Activated CD8-positive, alpha-beta memory T cell treated with anti-CD3 and anti-CD28 coated beads for 1 hour (primary cell): ENCODE measurements at regions not wholly inside any gene's neighbourhood (a gene's known extent, or its start where the extent isn't known, plus 50 kb on each side); places are given as distances from the start of the nearest gene placed in this dataset.
"Not testable (repeated sequence)": the region's sequence is repeated elsewhere in the genome, so short reads cannot be mapped to it uniquely, and the experiment has no call there.

Experiments used
- DNase-seq, 2 donors: peaks; one replicate each; pipeline ENCODE4 v3.0.0-alpha.2; 2020; ENCODE audit warnings: low read depth in 1 of 2; ENCODE audit errors: extremely low read depth in 1 of 2

GRCh38 chr6:27807441-27808241 is 104.6 kb downstream of the OR2B2 start:
- DNase-seq: not testable (repeated sequence)

GRCh38 chr6:27806981-27807440 is 105.2 kb downstream of the OR2B2 start:
- DNase-seq: no peak

GRCh38 chr6:27805347-27805746 is 106.8 kb downstream of the OR2B2 start:
- no peak for DNase-seq

GRCh38 chr6:27804851-27805250 is 107.3 kb downstream of the OR2B2 start:
- DNase-seq: no peak

- no peak for DNase-seq
Measured at GRCh38 chr6:27800731-27801373, 111.3 kb downstream of the OR2B2 start.

- no peak for DNase-seq
Measured at GRCh38 chr6:27797960-27798359, 114.2 kb downstream of the OR2B2 start.

GRCh38 chr6:27796736-27797481 is 115.3 kb downstream of the OR2B2 start:
- DNase-seq: not testable (repeated sequence)

- peak in 1 of 2 donors; percentile 16 for DNase-seq
Measured at GRCh38 chr6:27795697-27796494, 116.3 kb downstream of the OR2B2 start.

GRCh38 chr6:27791182-27791943 is 120.8 kb downstream of the OR2B2 start:
- DNase-seq: no peak

- not testable (repeated sequence) for DNase-seq
Measured at GRCh38 chr6:27788376-27788775, 123.8 kb downstream of the OR2B2 start.

- DNase-seq: no peak
Measured at GRCh38 chr6:27786048-27786447, 126.1 kb downstream of the OR2B2 start.

GRCh38 chr6:27785294-27785693 is 126.9 kb downstream of the OR2B2 start:
- no peak for DNase-seq

GRCh38 chr6:27782748-27783147 is 129.4 kb downstream of the OR2B2 start:
- DNase-seq: no peak

- DNase-seq: no peak
Measured at GRCh38 chr6:27778625-27779417, 133.4 kb downstream of the OR2B2 start.

- no peak for DNase-seq
Measured at GRCh38 chr6:27777614-27778355, 134.4 kb downstream of the OR2B2 start.

- no peak for DNase-seq
Measured at GRCh38 chr6:27777126-27777525, 135.1 kb downstream of the OR2B2 start.

GRCh38 chr6:27776504-27776903 is 135.7 kb downstream of the OR2B2 start:
- no peak for DNase-seq

- no peak for DNase-seq
Measured at GRCh38 chr6:27775796-27776184, 136.4 kb downstream of the OR2B2 start.
